SKM-1 (cell line): ENCODE measurements at regions not wholly inside any gene's neighbourhood (a gene's known extent, or its start where the extent isn't known, plus 50 kb on each side); places are given as distances from the start of the nearest gene placed in this dataset.

Experiments used
- DNase-seq: peaks from one replicate; lab custom pipeline; 2025; ENCODE audit not compliant: unreplicated experiment; lab: John Stamatoyannopoulos, UW

GRCh38 chr10:92790440-92790839, 57.9 kb upstream of the EXOC6 start:
- peak; percentile 44 for DNase-seq

DNA sequence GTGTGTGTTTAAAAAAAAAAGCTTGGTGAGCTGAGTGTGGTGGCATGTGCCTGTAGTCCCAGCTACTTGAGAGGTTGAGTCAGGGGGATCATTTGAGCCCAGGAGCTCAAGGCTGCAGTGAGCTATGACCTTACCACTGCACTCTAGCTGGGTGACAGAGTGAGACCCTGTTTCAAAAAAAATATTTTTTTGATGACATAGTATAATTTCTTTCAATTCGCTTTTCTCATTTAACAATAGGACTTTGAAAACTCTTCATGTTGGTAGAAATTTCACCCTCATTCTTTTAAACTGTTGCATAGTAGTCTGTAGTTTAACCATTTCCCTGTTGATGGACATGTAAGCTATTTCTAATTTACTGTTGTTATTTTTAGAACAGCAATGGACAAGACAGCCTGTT, 55.7 kb upstream of the EXOC6 start:
- DNase-seq: no peak
